Stimulated activated CD4-positive, alpha-beta T cell treated with anti-CD3 and anti-CD28 coated beads, Interleukin-1b, Interleukin-23, amount 100 ng/mL, for 48 hours (primary cell): ENCODE measurements at regions not wholly inside any gene's neighbourhood (a gene's known extent, or its start where the extent isn't known, plus 50 kb on each side); places are given as distances from the start of the nearest gene placed in this dataset.

Source experiments
- DNase-seq: peaks from one replicate; pipeline ENCODE4 v3.0.0-alpha.2; 2020

- DNase-seq = no peak
These were observed 510.2 kb upstream of the USP24 start for GRCh38 chr1:55725378-55725777.

- DNase-seq = no peak
These were observed 509.6 kb upstream of the USP24 start for GRCh38 chr1:55724551-55725325.

- DNase-seq = no peak
These were observed 507.8 kb upstream of the USP24 start for GRCh38 chr1:55723001-55723400.

- no peak for DNase-seq
These were observed 505.1 kb upstream of the USP24 start for GRCh38 chr1:55720261-55720660.

GRCh38 chr1:55718758-55719671 lies 503.9 kb upstream of the USP24 start:
- no peak for DNase-seq

GRCh38 chr1:55717111-55717510 lies 501.9 kb upstream of the USP24 start:
- DNase-seq = no peak

- no peak for DNase-seq
These were observed 501.4 kb upstream of the USP24 start for GRCh38 chr1:55716610-55717009.

- no peak for DNase-seq
These were observed 501.0 kb upstream of the USP24 start for GRCh38 chr1:55716151-55716550.

GRCh38 chr1:55714230-55714629 lies 499.1 kb upstream of the USP24 start:
- DNase-seq = no peak

- DNase-seq = no peak
These were observed 498.4 kb upstream of the USP24 start for GRCh38 chr1:55713516-55713915.

- no peak for DNase-seq
These were observed 497.0 kb upstream of the USP24 start for GRCh38 chr1:55712148-55712547.

- no peak for DNase-seq
These were observed 493.6 kb upstream of the USP24 start for GRCh38 chr1:55708781-55709180.

- DNase-seq = no peak
These were observed 492.7 kb upstream of the USP24 start for GRCh38 chr1:55707846-55708245.

GRCh38 chr1:55707196-55707595 lies 492.0 kb upstream of the USP24 start:
- DNase-seq = no peak

GRCh38 chr1:55706397-55706796 lies 491.2 kb upstream of the USP24 start:
- DNase-seq = no peak

GRCh38 chr1:55703726-55704363 lies 488.7 kb upstream of the USP24 start:
- no peak for DNase-seq

- DNase-seq = no peak
These were observed 486.9 kb upstream of the USP24 start for GRCh38 chr1:55702064-55702463.

- DNase-seq = no peak
These were observed 485.4 kb upstream of the USP24 start for GRCh38 chr1:55700359-55701130.

- no peak for DNase-seq
These were observed 484.1 kb upstream of the USP24 start for GRCh38 chr1:55699228-55699627.

GRCh38 chr1:55697997-55698535 lies 482.9 kb upstream of the USP24 start:
- no peak for DNase-seq

GRCh38 chr1:55696891-55697290 lies 481.7 kb upstream of the USP24 start:
- no peak for DNase-seq

GRCh38 chr1:55696181-55696754 lies 481.1 kb upstream of the USP24 start:
- DNase-seq = no peak
